ENCODE measurements at regions not wholly inside any gene's neighbourhood (a gene's known extent, or its start where the extent isn't known, plus 50 kb on each side); places are given as distances from the start of the nearest gene placed in this dataset.

- H4K5ac ChIP-seq (ENCODE audit: insufficient read length, low read depth, low read length): no peak overlapping the region
- H3T11ph ChIP-seq (ENCODE audit: low read length): no peak overlapping the region
- no peak overlapping the region for H3K27ac ChIP-seq (ENCODE audit: insufficient read length, low read depth, low read length)
- no peaks in the 10 kb centered on the region for H3K4me1 Mint-ChIP-seq
- H3K56ac ChIP-seq (ENCODE audit: insufficient read length, low read depth, low read length): no peak overlapping the region
- no peak overlapping the region for H3K4me3 Mint-ChIP-seq
- H2BK20ac ChIP-seq (ENCODE audit: low read depth, low read length, poor library complexity, severe bottlenecking): no peak overlapping the region
- H3K4ac ChIP-seq (ENCODE audit: low read depth, low read length): no peak overlapping the region
- H3K18ac ChIP-seq (ENCODE audit: insufficient read length, low read depth, low read length): no peak overlapping the region
- H3K9me3 Mint-ChIP-seq: peaks cover 62 to 69% of the 10 kb centered on the region in 2 experiments
- H2BK12ac ChIP-seq (ENCODE audit: insufficient read length, low read depth, low read length): no peak overlapping the region
- H3K14ac ChIP-seq (ENCODE audit: insufficient read depth, low read length): no peak overlapping the region
- H3K79me1 ChIP-seq (ENCODE audit: insufficient read depth, low read depth, low read length, poor library complexity, severe bottlenecking): no peaks in the 10 kb centered on the region
- no peak overlapping the region for H4K91ac ChIP-seq (ENCODE audit: insufficient read length, low read depth, low read length)
- H2BK5ac ChIP-seq (ENCODE audit: insufficient read length, low read length): no peak overlapping the region
- H3K79me2 ChIP-seq (ENCODE audit: insufficient read depth, low read length): no peaks in the 10 kb centered on the region
- no peak overlapping the region for H2BK15ac ChIP-seq (ENCODE audit: low read depth, low read length)
- no peak overlapping the region for H2AFZ ChIP-seq (ENCODE audit: low read length)
- no peak overlapping the region for H3K23ac ChIP-seq (ENCODE audit: insufficient read length, low read depth, low read length)
- H3K27ac Mint-ChIP-seq: no peak overlapping the region
- no peak overlapping the region for H2AK5ac ChIP-seq (ENCODE audit: insufficient read length, low read length)
- no peaks in the 10 kb centered on the region for H3K23me2 ChIP-seq (ENCODE audit: insufficient read length, low read depth, low read length, poor library complexity, severe bottlenecking)
- no peaks in the 10 kb centered on the region for H3K4me1 ChIP-seq (ENCODE audit: insufficient read depth, low read length)
- no peaks in the 10 kb centered on the region for H3K27me3 Mint-ChIP-seq (ENCODE audit: low read depth)
- no peak overlapping the region for H3K9ac ChIP-seq (ENCODE audit: extremely low read depth, insufficient read length, low read length)
- H4K8ac ChIP-seq (replicated peaks; ENCODE audit: insufficient read length, low read depth, low read length): no peak overlapping the region
- no peaks in the 10 kb centered on the region for H3K27me3 ChIP-seq (ENCODE audit: insufficient read depth, low read length)
- no peak for TF ChIP-seq CTCF (conservative IDR thresholded peaks at IDR 0.05)
- H4K20me1 ChIP-seq (ENCODE audit: control insufficient read depth, insufficient read depth, insufficient read length): no peaks in the 10 kb centered on the region
- peaks cover 0 to 8% (median 1%) of the 10 kb centered on the region in 3 experiments; a peak in 4 of 7 replicates for H3K36me3 Mint-ChIP-seq (ENCODE audit: insufficient read depth in 1 of 3, low read depth in 3 of 3)
- no CpG with 5 or more reads among the region's 6 CpGs for WGBS (ENCODE audit: extremely low coverage, insufficient read length, low lambda C conversion rate)
- no peak for DNase-seq
- peaks cover 37% of the 10 kb centered on the region for H3K9me3 ChIP-seq (ENCODE audit: control insufficient read depth, low read depth, low read length)
- H2BK120ac ChIP-seq (ENCODE audit: low read depth, low read length, poor library complexity, severe bottlenecking): no peak overlapping the region
- no peak overlapping the region for H3K4me2 ChIP-seq (ENCODE audit: insufficient read depth, insufficient read length, low read length)
These were observed 323.1 kb upstream of the POU3F4 start for GRCh38 chrX:83185010-83185409.
